ENCODE measurements at regions not wholly inside any gene's neighbourhood (a gene's known extent, or its start where the extent isn't known, plus 50 kb on each side); places are given as distances from the start of the nearest gene placed in this dataset.

GRCh38 chr5:124644138-124644537 is 102.3 kb downstream of the ZNF608 start (continued):
- TF ChIP-seq MBD2 (IDR thresholded peaks at IDR 0.05; ENCODE audit: borderline replicate concordance, low read depth) (no peak), TEAD4 (IDR thresholded peaks at IDR 0.05; ENCODE audit: low read length) (peak; percentile 75), TEAD4 (CRISPR knock-in tag; IDR thresholded peaks at IDR 0.05; ENCODE audit: borderline replicate concordance) (no peak), KAT7 (CRISPR knock-in tag; IDR thresholded peaks at IDR 0.05; ENCODE audit: borderline replicate concordance) (no peak), ELF1 (tag; IDR thresholded peaks at IDR 0.05) (no peak), HNRNPUL1 (IDR thresholded peaks at IDR 0.05; ENCODE audit: low read length) (no peak), CREBBP (IDR thresholded peaks at IDR 0.05; ENCODE audit: low read depth, low read length) (no peak), MAFK (IDR thresholded peaks at IDR 0.05; ENCODE audit: low read length) (peak; percentile 70), SAFB2 (IDR thresholded peaks at IDR 0.05; ENCODE audit: borderline replicate concordance, low read depth, low read length, severe bottlenecking) (no peak)
- TF ChIP-seq, protein P1, sequence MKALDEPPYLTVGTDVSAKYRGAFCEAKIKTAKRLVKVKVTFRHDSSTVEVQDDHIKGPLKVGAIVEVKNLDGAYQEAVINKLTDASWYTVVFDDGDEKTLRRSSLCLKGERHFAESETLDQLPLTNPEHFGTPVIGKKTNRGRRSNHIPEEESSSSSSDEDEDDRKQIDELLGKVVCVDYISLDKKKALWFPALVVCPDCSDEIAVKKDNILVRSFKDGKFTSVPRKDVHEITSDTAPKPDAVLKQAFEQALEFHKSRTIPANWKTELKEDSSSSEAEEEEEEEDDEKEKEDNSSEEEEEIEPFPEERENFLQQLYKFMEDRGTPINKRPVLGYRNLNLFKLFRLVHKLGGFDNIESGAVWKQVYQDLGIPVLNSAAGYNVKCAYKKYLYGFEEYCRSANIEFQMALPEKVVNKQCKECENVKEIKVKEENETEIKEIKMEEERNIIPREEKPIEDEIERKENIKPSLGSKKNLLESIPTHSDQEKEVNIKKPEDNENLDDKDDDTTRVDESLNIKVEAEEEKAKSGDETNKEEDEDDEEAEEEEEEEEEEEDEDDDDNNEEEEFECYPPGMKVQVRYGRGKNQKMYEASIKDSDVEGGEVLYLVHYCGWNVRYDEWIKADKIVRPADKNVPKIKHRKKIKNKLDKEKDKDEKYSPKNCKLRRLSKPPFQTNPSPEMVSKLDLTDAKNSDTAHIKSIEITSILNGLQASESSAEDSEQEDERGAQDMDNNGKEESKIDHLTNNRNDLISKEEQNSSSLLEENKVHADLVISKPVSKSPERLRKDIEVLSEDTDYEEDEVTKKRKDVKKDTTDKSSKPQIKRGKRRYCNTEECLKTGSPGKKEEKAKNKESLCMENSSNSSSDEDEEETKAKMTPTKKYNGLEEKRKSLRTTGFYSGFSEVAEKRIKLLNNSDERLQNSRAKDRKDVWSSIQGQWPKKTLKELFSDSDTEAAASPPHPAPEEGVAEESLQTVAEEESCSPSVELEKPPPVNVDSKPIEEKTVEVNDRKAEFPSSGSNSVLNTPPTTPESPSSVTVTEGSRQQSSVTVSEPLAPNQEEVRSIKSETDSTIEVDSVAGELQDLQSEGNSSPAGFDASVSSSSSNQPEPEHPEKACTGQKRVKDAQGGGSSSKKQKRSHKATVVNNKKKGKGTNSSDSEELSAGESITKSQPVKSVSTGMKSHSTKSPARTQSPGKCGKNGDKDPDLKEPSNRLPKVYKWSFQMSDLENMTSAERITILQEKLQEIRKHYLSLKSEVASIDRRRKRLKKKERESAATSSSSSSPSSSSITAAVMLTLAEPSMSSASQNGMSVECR (CRISPR knock-in tag; IDR thresholded peaks at IDR 0.05): no peak

Measured in K562 (cell line).